Activated T-cell treated with anti-CD3 and anti-CD28 coated beads, Interleukin-2, amount 50 U/mL, for 72 hours (primary cell): ENCODE measurements at regions not wholly inside any gene's neighbourhood (a gene's known extent, or its start where the extent isn't known, plus 50 kb on each side); places are given as distances from the start of the nearest gene placed in this dataset.

ENCODE experiments used
- ATAC-seq, 2 donors: fragments of 150-1000 bp; cut with Tn5 transposase; replicated peaks in 1 of 2; 2 replicates each; pipeline ENCODE4 v1.10.0; 2021; ENCODE audit warnings: moderate library complexity in 2 of 2, mild to moderate bottlenecking in 1 of 2
- DNase-seq, 2 donors: peaks; one replicate each; pipeline ENCODE4 v3.0.0; 2021 to 2022; ENCODE audit warnings: mixed read lengths in 1 of 2
- H3K27ac Mint-ChIP-seq: one replicate; pipeline ENCODE4 v1.8.0; 2022; ENCODE audit warnings: mild to moderate bottlenecking, moderate library complexity, mixed read lengths
- H3K27me3 Mint-ChIP-seq: one replicate; pipeline ENCODE4 v1.8.0; 2022; ENCODE audit warnings: low read depth, mixed read lengths
- H3K36me3 Mint-ChIP-seq, 2 donors: one replicate each; pipeline ENCODE4 v1.8.0; 2022; ENCODE audit warnings: mixed read lengths in 2 of 2, mild to moderate bottlenecking in 1 of 2; ENCODE audit not compliant: insufficient read depth in 2 of 2
- H3K4me1 Mint-ChIP-seq: one replicate; pipeline ENCODE4 v1.8.0; 2022; ENCODE audit warnings: low read depth, mixed read lengths
- H3K4me3 Mint-ChIP-seq, 2 donors: one replicate each; pipeline ENCODE4 v1.8.0; 2022; ENCODE audit warnings: mild to moderate bottlenecking in 2 of 2, mixed read lengths in 2 of 2, moderate library complexity in 2 of 2
- H3K9me3 Mint-ChIP-seq, 2 donors: one replicate each; pipeline ENCODE4 v1.8.0; 2022; ENCODE audit warnings: mixed read lengths in 2 of 2

DNA sequence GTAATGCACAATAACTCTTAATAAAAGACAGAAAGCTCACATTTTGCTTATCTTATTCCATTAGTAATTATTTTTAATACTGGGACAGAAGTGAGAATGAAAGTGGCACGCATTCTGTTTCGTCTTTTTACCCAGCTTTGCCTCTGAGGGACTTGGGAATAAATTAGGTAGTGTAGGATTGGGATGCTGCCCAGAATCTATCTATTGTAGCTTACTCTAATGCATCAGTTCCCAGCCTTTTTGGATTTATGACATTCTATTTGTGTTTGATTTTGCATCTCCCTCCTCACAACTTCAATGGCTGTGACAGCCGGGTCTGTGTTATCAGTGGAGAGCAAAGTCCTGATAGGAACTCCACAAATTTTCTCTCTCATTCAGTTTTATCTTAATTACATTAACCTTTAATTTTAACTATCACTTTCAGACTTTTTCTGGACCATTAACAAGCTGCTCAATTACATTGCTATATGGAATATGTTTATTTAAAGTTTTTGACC lies 62.9 kb upstream of the TULP4 start:
- Mint-ChIP-seq H3K27ac (no peak overlapping the region), H3K4me1 (peaks cover 1% of the 10 kb centered on the region), H3K9me3 (no peaks in the 10 kb centered on the region), H3K27me3 (no peaks in the 10 kb centered on the region), H3K4me3 (no peak overlapping the region), H3K36me3 (peaks cover 0 to 1% of the 10 kb centered on the region in 2 donors)
- DNase-seq, result no peak
- no peak for ATAC-seq

- Mint-ChIP-seq H3K4me1 (peaks cover 17% of the 10 kb centered on the region), H3K9me3 (no peaks in the 10 kb centered on the region), H3K36me3 (peaks cover 0 to 1% of the 10 kb centered on the region in 2 donors), H3K4me3 (no peak overlapping the region), H3K27me3 (no peaks in the 10 kb centered on the region), H3K27ac (no peak overlapping the region)
- DNase-seq, result no peak
- no peak for ATAC-seq
These were observed 60.7 kb upstream of the TULP4 start for GRCh38 chr6:158251565-158251964.

GRCh38 chr6:158253248-158253647 lies 59.0 kb upstream of the TULP4 start:
- H3K4me1 Mint-ChIP-seq, result peaks cover 23% of the 10 kb centered on the region
- peaks cover 0 to 1% of the 10 kb centered on the region in 2 donors for H3K36me3 Mint-ChIP-seq
- no peaks in the 10 kb centered on the region for H3K9me3 Mint-ChIP-seq

DNA sequence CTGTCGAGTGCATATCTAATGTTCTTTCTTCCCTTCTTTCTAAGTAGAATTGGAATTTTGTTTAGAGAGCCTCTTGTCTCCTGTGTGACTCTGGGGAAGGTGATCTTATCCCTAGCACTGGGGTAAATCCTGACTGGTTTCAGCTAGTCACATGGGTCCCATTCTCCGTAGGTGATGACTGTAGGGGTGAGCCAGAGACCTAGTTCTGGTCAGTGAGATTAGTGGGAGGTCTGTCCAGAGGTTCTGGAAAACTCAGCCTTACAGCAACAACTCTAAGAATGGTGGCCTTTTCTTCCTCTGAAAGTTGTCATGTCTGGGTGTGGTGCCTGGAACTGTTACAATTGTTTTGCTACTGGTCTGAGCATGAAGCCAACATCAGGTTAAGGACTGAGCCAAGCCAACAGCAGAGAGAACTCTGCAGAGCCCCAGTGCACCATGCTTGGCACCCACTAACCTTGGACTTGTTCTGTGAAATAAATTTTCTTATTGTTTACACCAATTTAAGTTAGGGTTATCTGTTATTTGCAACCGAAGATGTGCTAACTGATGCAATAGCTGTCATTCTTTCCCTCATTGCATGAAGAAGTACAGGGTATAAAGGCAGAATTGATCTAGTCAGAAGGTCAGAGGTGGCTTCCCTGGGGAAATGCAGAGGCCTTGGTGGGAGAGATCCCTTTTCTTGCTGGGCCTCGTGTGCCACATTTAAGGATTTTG lies 56.8 kb upstream of the TULP4 start:
- H3K36me3 Mint-ChIP-seq, result peaks cover 0 to 1% of the 10 kb centered on the region in 2 donors
- H3K4me1 Mint-ChIP-seq, result peaks cover 29% of the 10 kb centered on the region
- H3K27ac Mint-ChIP-seq, result peak overlapping the region; percentile 13
- no peak overlapping the region for H3K4me3 Mint-ChIP-seq
- DNase-seq (no peak), ATAC-seq (peak in 1 of 2 donors; percentile 21)
- no peaks in the 10 kb centered on the region for H3K27me3 Mint-ChIP-seq
- no peaks in the 10 kb centered on the region for H3K9me3 Mint-ChIP-seq

More at GRCh38 chr6:158253248-158253647, 59.0 kb upstream of the TULP4 start:
- Mint-ChIP-seq H3K27ac (no peak overlapping the region), H3K27me3 (no peaks in the 10 kb centered on the region), H3K4me3 (no peak overlapping the region)
- ATAC-seq (no peak), DNase-seq (no peak)

DNA sequence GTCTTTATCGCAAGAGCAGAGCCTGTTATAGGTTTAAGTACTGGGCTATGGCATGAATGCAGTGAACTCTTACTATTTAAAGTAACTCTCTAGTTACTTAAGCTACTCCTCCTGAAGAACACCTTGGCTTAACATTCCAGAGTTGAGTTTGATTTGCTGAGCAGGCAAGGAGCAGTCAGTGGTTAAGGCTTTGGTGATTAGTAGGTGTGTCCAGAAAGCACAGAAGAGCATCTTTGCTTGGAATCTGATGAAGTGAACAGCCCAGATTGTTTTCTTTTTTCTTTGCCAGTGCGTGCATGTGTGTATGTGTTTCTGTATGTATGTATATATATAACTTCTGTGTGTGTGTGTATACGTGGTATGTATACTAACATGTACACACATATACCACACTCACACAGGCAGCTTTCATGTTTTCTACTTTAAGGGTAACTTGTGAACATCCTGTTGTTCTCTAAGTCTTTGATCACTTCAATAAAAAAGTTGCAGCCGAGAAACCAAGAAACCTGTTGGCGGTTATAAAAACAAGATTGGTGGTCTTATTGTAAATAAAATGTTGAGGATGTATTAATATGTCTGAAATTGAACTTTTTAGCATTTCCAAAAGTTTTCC lies 56.2 kb upstream of the TULP4 start:
- Mint-ChIP-seq H3K27ac (peak overlapping the region; percentile 13), H3K36me3 (no peaks in the 10 kb centered on the region)

GRCh38 chr6:158256746-158257424 lies 55.4 kb upstream of the TULP4 start:
- no peak for DNase-seq
- Mint-ChIP-seq H3K36me3 (no peaks in the 10 kb centered on the region), H3K9me3 (no peaks in the 10 kb centered on the region), H3K4me1 (peaks cover 33% of the 10 kb centered on the region), H3K27ac (no peak overlapping the region), H3K4me3 (no peak overlapping the region), H3K27me3 (no peaks in the 10 kb centered on the region)
- no peak for ATAC-seq

More for the DNA sequence above, 56.2 kb upstream of the TULP4 start:
- Mint-ChIP-seq H3K9me3 (no peaks in the 10 kb centered on the region), H3K27me3 (no peaks in the 10 kb centered on the region), H3K4me3 (peak overlapping the region in 1 of 2 donors; percentile 22), H3K4me1 (peaks cover 29% of the 10 kb centered on the region)
- peak in 1 of 2 donors; percentile 26 for ATAC-seq
- DNase-seq, result no peak

DNA sequence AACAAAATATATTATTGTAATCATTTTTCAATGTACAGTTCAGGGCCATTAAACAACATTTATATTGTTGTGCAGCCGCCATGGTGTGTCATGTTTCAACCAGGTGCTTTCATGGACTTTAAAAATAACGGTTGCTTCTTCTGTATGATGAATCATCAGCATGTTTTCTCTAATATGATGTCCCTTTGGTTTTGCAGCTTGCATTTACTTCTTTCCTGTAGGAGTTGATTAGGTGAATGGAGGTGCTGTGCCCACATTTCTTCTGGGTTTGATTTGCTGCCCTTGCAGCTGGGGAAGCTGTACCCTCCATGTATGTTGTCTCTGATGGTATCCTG lies 54.9 kb upstream of the TULP4 start:
- H3K36me3 Mint-ChIP-seq, result no peaks in the 10 kb centered on the region
- no peaks in the 10 kb centered on the region for H3K27me3 Mint-ChIP-seq
- H3K4me1 Mint-ChIP-seq, result peaks cover 38% of the 10 kb centered on the region
- H3K9me3 Mint-ChIP-seq, result no peaks in the 10 kb centered on the region
- DNase-seq (no peak), ATAC-seq (no peak)
- H3K4me3 Mint-ChIP-seq, result no peak overlapping the region
- H3K27ac Mint-ChIP-seq, result no peak overlapping the region

DNA sequence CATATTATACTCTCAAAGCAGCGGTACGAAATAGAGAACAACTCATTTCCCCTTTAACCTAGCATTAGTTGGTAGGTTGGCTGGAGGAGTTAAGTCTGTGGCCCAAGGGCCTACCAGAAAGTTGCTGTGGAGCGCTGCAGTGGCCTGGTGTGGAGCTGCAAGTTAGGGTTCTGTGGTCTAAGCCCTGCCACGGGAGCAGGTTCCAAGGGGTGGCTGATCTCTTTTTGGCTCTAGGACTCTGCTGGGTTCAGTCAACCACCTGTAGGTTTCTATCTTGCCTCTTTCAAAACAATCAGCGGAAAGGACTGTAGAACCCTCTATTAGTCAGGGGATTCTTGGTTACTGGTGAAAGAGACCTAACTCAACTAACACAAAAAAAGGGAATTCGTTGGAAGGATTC lies 54.5 kb upstream of the TULP4 start:
- Mint-ChIP-seq H3K4me3 (no peak overlapping the region), H3K4me1 (peaks cover 42% of the 10 kb centered on the region), H3K9me3 (no peaks in the 10 kb centered on the region), H3K27ac (no peak overlapping the region), H3K36me3 (no peaks in the 10 kb centered on the region), H3K27me3 (no peaks in the 10 kb centered on the region)
- ATAC-seq (no peak), DNase-seq (no peak)

- Mint-ChIP-seq H3K27ac (no peak overlapping the region), H3K4me1 (peaks cover 51% of the 10 kb centered on the region), H3K4me3 (no peak overlapping the region), H3K27me3 (no peaks in the 10 kb centered on the region), H3K36me3 (no peaks in the 10 kb centered on the region), H3K9me3 (no peaks in the 10 kb centered on the region)
- no peak for DNase-seq
- no peak for ATAC-seq
These were observed 53.1 kb upstream of the TULP4 start for GRCh38 chr6:158259136-158259535.

DNA sequence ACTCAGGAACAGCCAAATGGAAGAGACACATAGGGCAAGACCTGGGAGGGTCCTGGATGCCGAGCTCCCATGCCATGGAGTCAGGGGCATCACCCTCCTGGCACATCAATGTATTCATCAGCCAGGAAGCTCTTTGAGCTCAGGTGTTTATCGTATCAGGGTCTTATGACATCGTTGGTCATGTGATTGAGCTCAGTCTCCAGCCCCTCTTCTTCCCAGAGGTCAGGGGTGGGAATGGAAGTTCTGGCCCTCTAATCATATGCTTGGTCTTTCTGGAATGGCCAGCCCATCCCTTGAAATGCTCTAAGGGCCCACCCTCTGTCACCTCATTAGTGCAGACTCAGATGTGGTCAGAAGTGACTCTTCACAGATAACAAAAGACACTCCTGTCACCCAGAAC lies 52.4 kb upstream of the TULP4 start:
- Mint-ChIP-seq H3K27me3 (no peaks in the 10 kb centered on the region), H3K4me1 (peaks cover 51% of the 10 kb centered on the region), H3K4me3 (no peak overlapping the region), H3K27ac (no peak overlapping the region), H3K9me3 (no peaks in the 10 kb centered on the region), H3K36me3 (no peaks in the 10 kb centered on the region)
- DNase-seq (no peak), ATAC-seq (no peak)

- ATAC-seq, result peak in 1 of 2 donors; percentile 5
- Mint-ChIP-seq H3K4me3 (no peak overlapping the region), H3K27ac (no peak overlapping the region), H3K9me3 (no peaks in the 10 kb centered on the region), H3K27me3 (no peaks in the 10 kb centered on the region), H3K4me1 (peaks cover 29% of the 10 kb centered on the region), H3K36me3 (no peaks in the 10 kb centered on the region)
- DNase-seq, result no peak
These were observed 50.2 kb upstream of the TULP4 start for GRCh38 chr6:158262082-158262481.
